Left ventricle myocardium inferior (tissue), 1 donor: ENCODE measurements at regions not wholly inside any gene's neighbourhood (a gene's known extent, or its start where the extent isn't known, plus 50 kb on each side); places are given as distances from the start of the nearest gene placed in this dataset.
"Not testable (repeated sequence)": the region's sequence is repeated elsewhere in the genome, so short reads cannot be mapped to it uniquely, and the experiment has no call there.

ENCODE experiments used
- DNase-seq: peaks from one replicate; pipeline ENCODE4 v3.0.0-alpha.2; 2020
- H3K27ac ChIP-seq: fragments of 200-600 bp; replicated peaks from 2 replicates; pipeline ENCODE4 v1.8.0; 2021
- H3K27me3 ChIP-seq: fragments of 200-600 bp; 2 replicates; pipeline ENCODE4 v1.8.0; 2021; ENCODE audit warnings: low read depth
- H3K36me3 ChIP-seq: fragments of 200-600 bp; 2 replicates; pipeline ENCODE4 v1.8.0; 2021
- H3K4me1 ChIP-seq: fragments of 200-600 bp; 2 replicates; pipeline ENCODE4 v1.8.0; 2021
- H3K4me3 ChIP-seq: fragments of 200-600 bp; 2 replicates; pipeline ENCODE4 v1.8.0; 2021; ENCODE audit warnings: mild to moderate bottlenecking, moderate library complexity
- H3K9me3 ChIP-seq: fragments of 200-600 bp; replicated peaks from 2 replicates; pipeline ENCODE4 v1.8.0; 2021
- CTCF ChIP-seq: fragments of 200-600 bp; IDR thresholded peaks from 2 replicates; pipeline ENCODE4 v1.8.0; 2021; ENCODE audit warnings: antibody characterized with exemption, mild to moderate bottlenecking, borderline replicate concordance
- intact Hi-C: fragments of 100-400 bp; cut with micrococcal nuclease; formaldehyde crosslinking; loops from one replicate; pipeline ENCODE4 v1.11.0; 2022
- donor health status: DM: no; HTN: yes; CAD: no; lungs with severe emphysema.

GRCh38 chr6:61168878-61169277, 1117.1 kb downstream of the KHDRBS2 start:
- H3K36me3 ChIP-seq = no peaks in the 10 kb centered on the region
- no peak overlapping the region for H3K4me3 ChIP-seq
- intact Hi-C loops = no loop called here
- no peak for TF ChIP-seq CTCF
- no peaks in the 10 kb centered on the region for H3K27me3 ChIP-seq
- no peak for DNase-seq
- no peak overlapping the region for H3K27ac ChIP-seq
- no peaks in the 10 kb centered on the region for H3K4me1 ChIP-seq
- H3K9me3 ChIP-seq = peaks cover 20% of the 10 kb centered on the region

GRCh38 chr6:61149039-61149438, 1137.0 kb downstream of the KHDRBS2 start:
- H3K36me3 ChIP-seq, H3K9me3 ChIP-seq, H3K4me1 ChIP-seq, intact Hi-C loops, H3K4me3 ChIP-seq, H3K27me3 ChIP-seq, H3K27ac ChIP-seq, DNase-seq: not testable (repeated sequence)

GRCh38 chr6:61142261-61142660, 1143.8 kb downstream of the KHDRBS2 start:
- DNase-seq, intact Hi-C loops, H3K9me3 ChIP-seq, H3K27ac ChIP-seq, H3K36me3 ChIP-seq, H3K4me3 ChIP-seq, H3K27me3 ChIP-seq, H3K4me1 ChIP-seq: not testable (repeated sequence)

- Histone ChIP-seq H3K27me3 (no peaks in the 10 kb centered on the region), H3K4me3 (no peak overlapping the region), H3K36me3 (no peaks in the 10 kb centered on the region), H3K27ac (no peak overlapping the region), H3K4me1 (no peaks in the 10 kb centered on the region), H3K9me3 (peaks cover 18% of the 10 kb centered on the region)
- intact Hi-C loops = no loop called here
- no peak for TF ChIP-seq CTCF
- DNase-seq = no peak
Measured at GRCh38 chr6:61134028-61134427, 1152.0 kb downstream of the KHDRBS2 start.

GRCh38 chr6:61114185-61114584, 1171.8 kb downstream of the KHDRBS2 start:
- H3K27me3 ChIP-seq, H3K27ac ChIP-seq, DNase-seq, H3K9me3 ChIP-seq, H3K4me3 ChIP-seq, intact Hi-C loops, H3K4me1 ChIP-seq, H3K36me3 ChIP-seq: not testable (repeated sequence)

GRCh38 chr6:61107914-61108313, 1178.1 kb downstream of the KHDRBS2 start:
- H3K4me1 ChIP-seq, intact Hi-C loops, H3K27me3 ChIP-seq, H3K4me3 ChIP-seq, DNase-seq, H3K36me3 ChIP-seq, H3K9me3 ChIP-seq, H3K27ac ChIP-seq: not testable (repeated sequence)

GRCh38 chr6:61103660-61104059, 1182.4 kb downstream of the KHDRBS2 start:
- H3K9me3 ChIP-seq, DNase-seq, intact Hi-C loops, H3K27me3 ChIP-seq, H3K36me3 ChIP-seq, H3K4me1 ChIP-seq, H3K27ac ChIP-seq, H3K4me3 ChIP-seq: not testable (repeated sequence)

- intact Hi-C loops = no loop called here
- H3K36me3 ChIP-seq = no peaks in the 10 kb centered on the region
- DNase-seq = no peak
- peaks cover 15% of the 10 kb centered on the region for H3K9me3 ChIP-seq
- H3K27me3 ChIP-seq = no peaks in the 10 kb centered on the region
- no peak overlapping the region for H3K27ac ChIP-seq
- no peak overlapping the region for H3K4me3 ChIP-seq
- H3K4me1 ChIP-seq = no peaks in the 10 kb centered on the region
- no peak for TF ChIP-seq CTCF
Measured at GRCh38 chr6:61100072-61100471, 1186.0 kb downstream of the KHDRBS2 start.

GRCh38 chr6:61099561-61099960, 1186.5 kb downstream of the KHDRBS2 start:
- not testable (repeated sequence) for H3K27ac ChIP-seq, H3K27me3 ChIP-seq

GRCh38 chr6:61087986-61088385, 1198.0 kb downstream of the KHDRBS2 start:
- DNase-seq, H3K9me3 ChIP-seq, H3K4me3 ChIP-seq, H3K4me1 ChIP-seq, H3K27ac ChIP-seq, H3K36me3 ChIP-seq, H3K27me3 ChIP-seq, intact Hi-C loops: not testable (repeated sequence)

More at GRCh38 chr6:61099561-61099960, 1186.5 kb downstream of the KHDRBS2 start:
- H3K4me3 ChIP-seq, H3K4me1 ChIP-seq, DNase-seq, H3K36me3 ChIP-seq, intact Hi-C loops: not testable (repeated sequence)
- H3K9me3 ChIP-seq = peaks cover 16% of the 10 kb centered on the region
